ENCODE measurements at regions not wholly inside any gene's neighbourhood (a gene's known extent, or its start where the extent isn't known, plus 50 kb on each side); places are given as distances from the start of the nearest gene placed in this dataset.

- POLR2A ChIA-PET, result no interaction called here
- H3K4me3 ChIP-seq (ENCODE audit: low read depth, low read length), result no peak overlapping the region
- no peak for DNase-seq (ENCODE audit: low read depth, low spot score)
- CTCF ChIA-PET, result interaction anchor here (0.8 kb wide), 1 partner anchor 91 kb away, joined by 3 read pairs; no protein-coding TSS in a partner anchor
- TF ChIP-seq CTCF (IDR thresholded peaks at IDR 0.05; ENCODE audit: insufficient read depth, low read length, missing control alignments), result no peak
Observed at GRCh38 chr12:13772264-13772663, 209.1 kb downstream of the GRIN2B start.

- TF ChIP-seq CTCF (IDR thresholded peaks at IDR 0.05; ENCODE audit: insufficient read depth, low read length, missing control alignments), result no peak
- DNase-seq (ENCODE audit: low read depth, low spot score), result no peak
- POLR2A ChIA-PET, result no interaction called here
- no peak overlapping the region for H3K4me3 ChIP-seq (ENCODE audit: low read depth, low read length)
- CTCF ChIA-PET, result no interaction called here
Observed at GRCh38 chr12:13770576-13770975, 210.8 kb downstream of the GRIN2B start.

- no peak for TF ChIP-seq CTCF (IDR thresholded peaks at IDR 0.05; ENCODE audit: insufficient read depth, low read length, missing control alignments)
- no peak overlapping the region for H3K4me3 ChIP-seq (ENCODE audit: low read depth, low read length)
- ChIA-PET CTCF (no interaction called here), POLR2A (no interaction called here)
- no peak for DNase-seq (ENCODE audit: low read depth, low spot score)
Observed at GRCh38 chr12:13769966-13770365, 211.4 kb downstream of the GRIN2B start.

GRCh38 chr12:13769273-13769672, 212.1 kb downstream of the GRIN2B start:
- ChIA-PET CTCF (no interaction called here), POLR2A (no interaction called here)
- no peak for DNase-seq (ENCODE audit: low read depth, low spot score)
- no peak overlapping the region for H3K4me3 ChIP-seq (ENCODE audit: low read depth, low read length)
- TF ChIP-seq CTCF (IDR thresholded peaks at IDR 0.05; ENCODE audit: insufficient read depth, low read length, missing control alignments), result no peak

GRCh38 chr12:13764748-13765147, 216.7 kb downstream of the GRIN2B start:
- ChIA-PET POLR2A (no interaction called here), CTCF (interaction anchor here (1.0 kb wide), 1 partner anchor 8 kb away, joined by 3 read pairs; no protein-coding TSS in a partner anchor)
- no peak for DNase-seq (ENCODE audit: low read depth, low spot score)
- H3K4me3 ChIP-seq (ENCODE audit: low read depth, low read length), result no peak overlapping the region
- no peak for TF ChIP-seq CTCF (IDR thresholded peaks at IDR 0.05; ENCODE audit: insufficient read depth, low read length, missing control alignments)

- DNase-seq (ENCODE audit: low read depth, low spot score), result no peak
- no peak overlapping the region for H3K4me3 ChIP-seq (ENCODE audit: low read depth, low read length)
- CTCF ChIA-PET, result no interaction called here
- no peak for TF ChIP-seq CTCF (IDR thresholded peaks at IDR 0.05; ENCODE audit: insufficient read depth, low read length, missing control alignments)
- POLR2A ChIA-PET, result no interaction called here
Observed at GRCh38 chr12:13749389-13749788, 232.0 kb downstream of the GRIN2B start.
